GM21447 (cell line): ENCODE measurements at regions not wholly inside any gene's neighbourhood (a gene's known extent, or its start where the extent isn't known, plus 50 kb on each side); places are given as distances from the start of the nearest gene placed in this dataset.
A peak's percentile ranks its signal among the peaks of the same experiment; 100 is the strongest.
"Not testable (repeated sequence)": the region's sequence is repeated elsewhere in the genome, so short reads cannot be mapped to it uniquely, and the experiment has no call there.

Experiments used
- ATAC-seq: cut with Tn5 transposase; IDR thresholded peaks from one replicate; pipeline ENCODE4 v1.9.1; 2021; ENCODE audit not compliant: unreplicated experiment

GRCh38 chr6:105740946-105741645 is 338.2 kb upstream of the PREP start:
- ATAC-seq: no peak

GRCh38 chr6:105739764-105740163 is 336.9 kb upstream of the PREP start:
- peak; percentile 50 for ATAC-seq

- no peak for ATAC-seq
These were observed 330.8 kb upstream of the PREP start for GRCh38 chr6:105733556-105734162.

- no peak for ATAC-seq
These were observed 326.1 kb upstream of the PREP start for GRCh38 chr6:105728995-105729394.

GRCh38 chr6:105726902-105727655 is 324.2 kb upstream of the PREP start:
- no peak for ATAC-seq

GRCh38 chr6:105714846-105715245 is 312.0 kb upstream of the PREP start:
- ATAC-seq: no peak

GRCh38 chr6:105713474-105714118 is 310.7 kb upstream of the PREP start:
- no peak for ATAC-seq

- ATAC-seq: no peak
These were observed 308.3 kb upstream of the PREP start for GRCh38 chr6:105711216-105711615.

- no peak for ATAC-seq
These were observed 302.7 kb upstream of the PREP start for GRCh38 chr6:105705608-105706007.

GRCh38 chr6:105695461-105695860 is 292.6 kb upstream of the PREP start:
- no peak for ATAC-seq

GRCh38 chr6:105692613-105693215 is 289.8 kb upstream of the PREP start:
- ATAC-seq: no peak

- no peak for ATAC-seq
These were observed 289.1 kb upstream of the PREP start for GRCh38 chr6:105691971-105692370.

- ATAC-seq: no peak
These were observed 288.2 kb upstream of the PREP start for GRCh38 chr6:105691081-105691480.

- no peak for ATAC-seq
These were observed 285.7 kb upstream of the PREP start for GRCh38 chr6:105688573-105688972.

GRCh38 chr6:105686793-105687192 is 283.9 kb upstream of the PREP start:
- not testable (repeated sequence) for ATAC-seq

- no peak for ATAC-seq
These were observed 278.2 kb upstream of the PREP start for GRCh38 chr6:105681061-105681460.

- no peak for ATAC-seq
These were observed 277.2 kb upstream of the PREP start for GRCh38 chr6:105680131-105680530.

GRCh38 chr6:105678516-105678915 is 275.6 kb upstream of the PREP start:
- no peak for ATAC-seq

GRCh38 chr6:105677671-105678475 is 275.0 kb upstream of the PREP start:
- ATAC-seq: no peak

GRCh38 chr6:105676857-105677256 is 274.0 kb upstream of the PREP start:
- no peak for ATAC-seq
